ENCODE measurements at regions not wholly inside any gene's neighbourhood (a gene's known extent, or its start where the extent isn't known, plus 50 kb on each side); places are given as distances from the start of the nearest gene placed in this dataset.

DNA sequence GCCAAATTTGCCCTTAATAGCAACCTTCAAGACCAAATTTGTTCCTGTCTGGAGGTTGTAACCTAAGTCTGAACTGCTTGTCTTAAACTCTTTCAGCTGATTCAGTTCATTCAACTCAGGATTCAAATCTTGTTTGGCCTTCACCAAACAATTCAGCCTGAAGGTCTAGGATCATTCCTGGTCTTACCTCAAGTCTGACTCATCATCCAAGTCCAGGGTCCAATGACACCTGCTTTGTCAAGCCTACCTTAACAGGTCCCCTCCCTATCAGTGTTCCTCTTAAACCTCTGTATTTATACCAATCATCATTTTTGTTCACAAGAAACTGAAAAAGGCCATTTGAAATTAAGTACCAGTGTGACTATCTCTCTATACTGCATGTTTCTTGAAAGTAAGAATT lies 237.8 kb downstream of the PPP1R2C start:
- TF ChIP-seq NFIC (IDR thresholded peaks at IDR 0.05) (no peak), CEBPB (IDR thresholded peaks at IDR 0.05) (no peak), CREB1 (IDR thresholded peaks at IDR 0.05; ENCODE audit: low read depth) (no peak), EP300 (IDR thresholded peaks at IDR 0.05; ENCODE audit: borderline replicate concordance) (no peak), EGR1 (IDR thresholded peaks at IDR 0.05) (no peak), FOXM1 (IDR thresholded peaks at IDR 0.05; ENCODE audit: borderline replicate concordance, low read depth) (no peak)

DNA sequence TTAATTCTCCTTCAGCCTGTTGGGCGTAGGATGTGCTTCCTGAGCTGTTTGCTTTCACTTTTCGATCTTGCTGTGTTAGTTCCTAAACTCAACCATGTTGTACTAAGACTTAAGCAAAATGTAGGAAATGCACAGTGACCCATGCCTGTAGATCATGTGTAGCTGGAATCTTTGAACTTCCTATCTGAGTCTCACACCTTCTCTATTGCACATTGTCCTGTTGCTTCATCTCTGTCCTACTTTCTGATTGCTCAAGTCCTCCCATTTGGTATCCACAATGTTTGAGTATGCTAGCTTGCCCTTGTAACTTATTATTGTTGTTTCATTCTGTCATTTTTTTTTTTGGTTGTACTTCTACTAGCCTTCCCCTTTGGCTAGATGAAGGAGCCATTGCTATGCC lies 239.6 kb downstream of the PPP1R2C start:
- TF ChIP-seq NFIC (IDR thresholded peaks at IDR 0.05), result no peak
- TF ChIP-seq, protein P1, sequence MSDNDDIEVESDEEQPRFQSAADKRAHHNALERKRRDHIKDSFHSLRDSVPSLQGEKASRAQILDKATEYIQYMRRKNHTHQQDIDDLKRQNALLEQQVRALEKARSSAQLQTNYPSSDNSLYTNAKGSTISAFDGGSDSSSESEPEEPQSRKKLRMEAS (IDR thresholded peaks at IDR 0.05), result no peak
- no peak for TF ChIP-seq CEBPB (IDR thresholded peaks at IDR 0.05)
- TF ChIP-seq EGR1 (IDR thresholded peaks at IDR 0.05), result no peak

DNA sequence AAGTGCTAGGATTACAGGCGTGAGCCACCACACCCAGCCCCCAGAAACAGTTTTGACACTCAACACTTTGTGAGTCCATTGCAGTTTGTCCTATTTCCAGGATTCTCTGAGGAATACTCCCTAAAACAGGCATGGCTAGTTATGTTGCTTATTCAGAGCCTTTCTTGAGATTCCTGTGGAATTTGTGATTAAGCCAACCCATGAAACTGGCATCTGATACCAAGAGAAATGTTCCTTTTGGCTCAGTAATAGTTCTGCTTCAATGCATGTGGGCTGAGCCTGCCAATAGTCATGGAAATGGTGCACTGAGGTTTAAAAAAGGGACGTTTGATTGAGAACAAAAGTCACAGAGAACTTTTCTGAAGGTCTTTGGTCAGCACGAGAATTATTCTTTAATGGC lies 241.7 kb downstream of the PPP1R2C start:
- TF ChIP-seq FOXM1 (IDR thresholded peaks at IDR 0.05; ENCODE audit: borderline replicate concordance, low read depth) (no peak), EP300 (IDR thresholded peaks at IDR 0.05; ENCODE audit: borderline replicate concordance) (no peak)
- TF ChIP-seq, protein P2, sequence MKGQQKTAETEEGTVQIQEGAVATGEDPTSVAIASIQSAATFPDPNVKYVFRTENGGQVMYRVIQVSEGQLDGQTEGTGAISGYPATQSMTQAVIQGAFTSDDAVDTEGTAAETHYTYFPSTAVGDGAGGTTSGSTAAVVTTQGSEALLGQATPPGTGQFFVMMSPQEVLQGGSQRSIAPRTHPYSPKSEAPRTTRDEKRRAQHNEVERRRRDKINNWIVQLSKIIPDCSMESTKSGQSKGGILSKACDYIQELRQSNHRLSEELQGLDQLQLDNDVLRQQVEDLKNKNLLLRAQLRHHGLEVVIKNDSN (IDR thresholded peaks at IDR 0.05), result no peak

DNA sequence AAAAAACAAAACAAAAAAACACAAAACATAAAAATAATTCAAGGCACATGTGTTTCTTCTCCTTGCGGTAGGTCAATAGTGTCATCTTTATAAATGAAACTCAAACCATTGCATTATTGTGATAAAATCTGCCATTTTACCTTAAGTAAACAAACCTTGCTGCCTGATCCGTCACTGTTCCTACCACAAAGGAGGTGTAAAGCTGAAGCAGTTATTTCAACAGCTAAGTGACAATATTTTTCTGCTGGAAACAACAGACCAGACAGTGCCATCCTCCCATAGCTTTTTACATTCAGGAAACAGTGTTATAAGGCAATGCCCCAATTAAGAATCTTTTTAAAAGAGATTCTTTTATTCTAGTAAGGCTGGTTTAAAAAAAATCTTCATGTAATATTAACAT lies 242.7 kb downstream of the PPP1R2C start:
- TF ChIP-seq, protein P1 (IDR thresholded peaks at IDR 0.05), result no peak
- TF ChIP-seq EGR1 (IDR thresholded peaks at IDR 0.05) (no peak), ZBTB7A (IDR thresholded peaks at IDR 0.05; ENCODE audit: low read depth) (no peak), RAD21 (IDR thresholded peaks at IDR 0.05; ENCODE audit: low read depth) (no peak), YY1 (IDR thresholded peaks at IDR 0.05; ENCODE audit: low read depth) (no peak), FOXM1 (IDR thresholded peaks at IDR 0.05; ENCODE audit: borderline replicate concordance, low read depth) (no peak), CEBPB (IDR thresholded peaks at IDR 0.05) (no peak), TEAD4 (IDR thresholded peaks at IDR 0.05) (no peak), CREB1 (IDR thresholded peaks at IDR 0.05; ENCODE audit: low read depth) (no peak), EP300 (IDR thresholded peaks at IDR 0.05; ENCODE audit: borderline replicate concordance) (no peak), TCF12 (IDR thresholded peaks at IDR 0.05; ENCODE audit: low read depth) (no peak), TAF1 (IDR thresholded peaks at IDR 0.05; ENCODE audit: low read depth) (no peak), NFIC (IDR thresholded peaks at IDR 0.05) (no peak)
- TF ChIP-seq, protein P2 (IDR thresholded peaks at IDR 0.05), result no peak
- TF ChIP-seq, protein P3, sequence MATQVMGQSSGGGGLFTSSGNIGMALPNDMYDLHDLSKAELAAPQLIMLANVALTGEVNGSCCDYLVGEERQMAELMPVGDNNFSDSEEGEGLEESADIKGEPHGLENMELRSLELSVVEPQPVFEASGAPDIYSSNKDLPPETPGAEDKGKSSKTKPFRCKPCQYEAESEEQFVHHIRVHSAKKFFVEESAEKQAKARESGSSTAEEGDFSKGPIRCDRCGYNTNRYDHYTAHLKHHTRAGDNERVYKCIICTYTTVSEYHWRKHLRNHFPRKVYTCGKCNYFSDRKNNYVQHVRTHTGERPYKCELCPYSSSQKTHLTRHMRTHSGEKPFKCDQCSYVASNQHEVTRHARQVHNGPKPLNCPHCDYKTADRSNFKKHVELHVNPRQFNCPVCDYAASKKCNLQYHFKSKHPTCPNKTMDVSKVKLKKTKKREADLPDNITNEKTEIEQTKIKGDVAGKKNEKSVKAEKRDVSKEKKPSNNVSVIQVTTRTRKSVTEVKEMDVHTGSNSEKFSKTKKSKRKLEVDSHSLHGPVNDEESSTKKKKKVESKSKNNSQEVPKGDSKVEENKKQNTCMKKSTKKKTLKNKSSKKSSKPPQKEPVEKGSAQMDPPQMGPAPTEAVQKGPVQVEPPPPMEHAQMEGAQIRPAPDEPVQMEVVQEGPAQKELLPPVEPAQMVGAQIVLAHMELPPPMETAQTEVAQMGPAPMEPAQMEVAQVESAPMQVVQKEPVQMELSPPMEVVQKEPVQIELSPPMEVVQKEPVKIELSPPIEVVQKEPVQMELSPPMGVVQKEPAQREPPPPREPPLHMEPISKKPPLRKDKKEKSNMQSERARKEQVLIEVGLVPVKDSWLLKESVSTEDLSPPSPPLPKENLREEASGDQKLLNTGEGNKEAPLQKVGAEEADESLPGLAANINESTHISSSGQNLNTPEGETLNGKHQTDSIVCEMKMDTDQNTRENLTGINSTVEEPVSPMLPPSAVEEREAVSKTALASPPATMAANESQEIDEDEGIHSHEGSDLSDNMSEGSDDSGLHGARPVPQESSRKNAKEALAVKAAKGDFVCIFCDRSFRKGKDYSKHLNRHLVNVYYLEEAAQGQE (IDR thresholded peaks at IDR 0.05; ENCODE audit: low read depth), result no peak

DNA sequence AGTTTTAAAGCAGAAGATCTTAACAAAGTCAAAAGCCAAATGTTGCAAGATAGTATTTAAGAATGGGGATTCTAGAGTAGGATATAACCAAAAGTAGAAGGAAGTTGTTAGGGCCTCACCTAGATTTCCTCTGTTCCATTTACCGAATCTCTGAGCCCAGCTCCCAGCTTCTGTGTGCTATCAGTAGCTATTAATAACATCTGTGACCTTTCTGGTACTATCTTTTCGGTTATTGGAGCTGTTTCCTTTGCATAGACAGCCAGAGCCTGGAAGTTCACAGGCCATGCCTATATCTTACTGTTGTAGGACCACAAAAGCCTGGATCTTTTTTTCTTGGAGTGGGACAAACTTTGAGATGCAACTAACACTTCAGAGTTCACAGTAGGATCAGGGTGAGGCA lies 244.2 kb downstream of the PPP1R2C start:
- TF ChIP-seq CREB1 (IDR thresholded peaks at IDR 0.05; ENCODE audit: low read depth) (no peak), TAF1 (IDR thresholded peaks at IDR 0.05; ENCODE audit: low read depth) (no peak), RAD21 (IDR thresholded peaks at IDR 0.05; ENCODE audit: low read depth) (no peak), ZBTB7A (IDR thresholded peaks at IDR 0.05; ENCODE audit: low read depth) (no peak), TCF12 (IDR thresholded peaks at IDR 0.05; ENCODE audit: low read depth) (no peak), CEBPB (IDR thresholded peaks at IDR 0.05) (no peak), NFIC (IDR thresholded peaks at IDR 0.05) (no peak), EGR1 (IDR thresholded peaks at IDR 0.05) (no peak), YY1 (IDR thresholded peaks at IDR 0.05; ENCODE audit: low read depth) (no peak), FOXM1 (IDR thresholded peaks at IDR 0.05; ENCODE audit: borderline replicate concordance, low read depth) (no peak), EP300 (IDR thresholded peaks at IDR 0.05; ENCODE audit: borderline replicate concordance) (no peak), TEAD4 (IDR thresholded peaks at IDR 0.05) (no peak)
- TF ChIP-seq, protein P2 (IDR thresholded peaks at IDR 0.05), result no peak
- TF ChIP-seq, protein P1 (IDR thresholded peaks at IDR 0.05), result no peak
- TF ChIP-seq, protein P3 (IDR thresholded peaks at IDR 0.05; ENCODE audit: low read depth), result no peak

DNA sequence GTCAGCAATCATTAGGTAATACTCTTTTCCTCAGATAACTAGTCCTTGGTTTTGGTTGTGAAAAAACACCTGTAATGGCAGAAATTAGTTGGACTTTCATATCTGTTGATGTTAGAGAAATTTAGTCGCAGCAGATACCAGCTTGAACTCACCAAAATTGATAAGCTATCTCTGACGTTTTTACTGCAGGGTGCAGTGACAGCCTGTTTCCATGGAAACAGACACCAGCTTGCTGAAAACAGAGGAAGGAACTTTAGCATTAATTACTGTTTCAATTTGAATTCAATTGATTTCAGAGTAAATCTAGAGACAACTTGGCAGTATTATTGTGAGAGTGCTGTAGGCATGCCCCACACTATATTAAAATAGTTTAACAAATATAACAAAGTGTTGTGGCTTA lies 246.5 kb downstream of the PPP1R2C start:
- TF ChIP-seq TEAD4 (IDR thresholded peaks at IDR 0.05) (no peak), TAF1 (IDR thresholded peaks at IDR 0.05; ENCODE audit: low read depth) (no peak), TCF12 (IDR thresholded peaks at IDR 0.05; ENCODE audit: low read depth) (no peak), CREB1 (IDR thresholded peaks at IDR 0.05; ENCODE audit: low read depth) (no peak), EP300 (IDR thresholded peaks at IDR 0.05; ENCODE audit: borderline replicate concordance) (no peak), CEBPB (IDR thresholded peaks at IDR 0.05) (no peak), FOXM1 (IDR thresholded peaks at IDR 0.05; ENCODE audit: borderline replicate concordance, low read depth) (no peak)
- TF ChIP-seq, protein P1 (IDR thresholded peaks at IDR 0.05), result no peak

All from Ishikawa (cell line).